Upper lobe of right lung (tissue), 1 donor: ENCODE measurements at regions not wholly inside any gene's neighbourhood (a gene's known extent, or its start where the extent isn't known, plus 50 kb on each side); places are given as distances from the start of the nearest gene placed in this dataset.

Experiments used
- ATAC-seq: fragments of 200-7000 bp; cut with Tn5 transposase; one replicate; pipeline ENCODE4 v1.9.1; 2020; ENCODE audit warnings: mild to moderate bottlenecking, moderate library complexity
- DNase-seq: peaks from one replicate; pipeline ENCODE4 v3.0.0-alpha.2; 2020
- H3K27ac ChIP-seq: fragments of 200-600 bp; one replicate; pipeline ENCODE4 v1.8.0; 2022
- H3K27me3 ChIP-seq: fragments of 200-600 bp; one replicate; pipeline ENCODE4 v1.8.0; 2022; ENCODE audit warnings: mild to moderate bottlenecking
- H3K36me3 ChIP-seq: fragments of 200-600 bp; one replicate; pipeline ENCODE4 v1.8.0; 2022
- H3K4me1 ChIP-seq: fragments of 200-600 bp; one replicate; pipeline ENCODE4 v1.8.0; 2022
- H3K4me3 ChIP-seq: fragments of 200-600 bp; one replicate; pipeline ENCODE4 v1.8.0; 2022; ENCODE audit warnings: mild to moderate bottlenecking
- H3K9me3 ChIP-seq: fragments of 200-600 bp; one replicate; pipeline ENCODE4 v1.8.0; 2022
- CTCF ChIP-seq: fragments of 200-600 bp; IDR thresholded peaks from one replicate; pipeline ENCODE4 v1.8.0; 2022; ENCODE audit warnings: antibody characterized with exemption
- intact Hi-C: fragments of 100-400 bp; cut with DNase I; formaldehyde crosslinking; loops from one replicate; pipeline ENCODE4 v1.11.0; 2022
- donor health status: DM: no; HTN: yes; CAD: no; lungs with severe emphysema.

- intact Hi-C loops = no loop called here
- ATAC-seq = no peak
- no peak overlapping the region for H3K4me3 ChIP-seq
- no peaks in the 10 kb centered on the region for H3K9me3 ChIP-seq
- H3K27ac ChIP-seq = no peak overlapping the region
- no peaks in the 10 kb centered on the region for H3K36me3 ChIP-seq
- H3K4me1 ChIP-seq = no peaks in the 10 kb centered on the region
- TF ChIP-seq CTCF = no peak
- no peaks in the 10 kb centered on the region for H3K27me3 ChIP-seq
- no peak for DNase-seq
Observed at GRCh38 chr4:159410076-159410777, 307.3 kb downstream of the RAPGEF2 start.

GRCh38 chr4:159410891-159411290 is 308.0 kb downstream of the RAPGEF2 start:
- DNase-seq = no peak
- no peak for ATAC-seq
- TF ChIP-seq CTCF = no peak
- H3K27ac ChIP-seq = no peak overlapping the region
- H3K27me3 ChIP-seq = no peaks in the 10 kb centered on the region
- H3K36me3 ChIP-seq = no peaks in the 10 kb centered on the region
- intact Hi-C loops = no loop called here
- no peaks in the 10 kb centered on the region for H3K4me1 ChIP-seq
- H3K9me3 ChIP-seq = no peaks in the 10 kb centered on the region
- H3K4me3 ChIP-seq = no peak overlapping the region

GRCh38 chr4:159413306-159413943 is 310.5 kb downstream of the RAPGEF2 start:
- Histone ChIP-seq H3K4me3 (no peak overlapping the region), H3K27me3 (no peaks in the 10 kb centered on the region), H3K27ac (no peak overlapping the region), H3K9me3 (no peaks in the 10 kb centered on the region), H3K36me3 (no peaks in the 10 kb centered on the region), H3K4me1 (no peaks in the 10 kb centered on the region)
- DNase-seq (no peak), ATAC-seq (no peak)
- no peak for TF ChIP-seq CTCF
- intact Hi-C loops = no loop called here

GRCh38 chr4:159414305-159414704 is 311.4 kb downstream of the RAPGEF2 start:
- DNase-seq = no peak
- Histone ChIP-seq H3K36me3 (no peaks in the 10 kb centered on the region), H3K4me3 (no peak overlapping the region), H3K4me1 (no peaks in the 10 kb centered on the region), H3K27me3 (no peaks in the 10 kb centered on the region), H3K27ac (no peak overlapping the region), H3K9me3 (no peaks in the 10 kb centered on the region)
- TF ChIP-seq CTCF = no peak
- intact Hi-C loops = no loop called here
- ATAC-seq = no peak

GRCh38 chr4:159416073-159416472 is 313.2 kb downstream of the RAPGEF2 start:
- H3K4me1 ChIP-seq = no peaks in the 10 kb centered on the region
- H3K27me3 ChIP-seq = no peaks in the 10 kb centered on the region
- no peaks in the 10 kb centered on the region for H3K36me3 ChIP-seq
- H3K9me3 ChIP-seq = no peaks in the 10 kb centered on the region
- H3K4me3 ChIP-seq = no peak overlapping the region
- no peak for ATAC-seq
- no peak overlapping the region for H3K27ac ChIP-seq
- no peak for DNase-seq
- TF ChIP-seq CTCF = no peak
- intact Hi-C loops = no loop called here
